HCT116 (cell line): ENCODE measurements at regions not wholly inside any gene's neighbourhood (a gene's known extent, or its start where the extent isn't known, plus 50 kb on each side); places are given as distances from the start of the nearest gene placed in this dataset.

Experiments
- ATAC-seq: fragments of 200-7000 bp; cut with Tn5 transposase; 2 replicates; pipeline ENCODE4 v1.9.1; 2020; ENCODE audit warnings: mild to moderate bottlenecking, moderate library complexity
- BruUV-seq: library from RNA; stranded (reverse); fragments of 400-500 nt; replicated peaks from 2 replicates; lab custom pipeline; 2021; lab: Mats Ljungman, UMichigan
- CTCF ChIA-PET: fragments of 300-600 bp; sonication (Branson Sonifier 250); formaldehyde crosslinking; loops from one replicate; lab custom pipeline; 2021; ENCODE audit warnings: antibody characterized with exemption; lab: Charles Lee
- POLR2A ChIA-PET: fragments of 300-600, 350-600 bp; sonication (Branson Sonifier 250); formaldehyde crosslinking; loops from one replicate; lab custom pipeline; 2021; ENCODE audit warnings: antibody characterized with exemption; lab: Charles Lee
- RAD21 ChIA-PET, 2 experiments: fragments of 300-600 bp; sonication (Branson Sonifier 250); formaldehyde crosslinking; loops; one replicate each; lab custom pipeline; 2023; ENCODE audit warnings: low total read pairs in 2 of 2; ENCODE audit not compliant: uncharacterized antibody in 2 of 2, unreplicated experiment in 2 of 2, low non-redundant PET in 1 of 2; lab: Charles Lee
- DNase-seq: peaks from one replicate; pipeline ENCODE4 v3.0.0-alpha.2; 2010; ENCODE audit warnings: low read depth, low spot score
- H2AFZ ChIP-seq: fragments of 200-600 bp; shearing (Covaris generic), sonication (generic); 2 replicates; pipeline ENCODE4 v1.6.1; 2017; ENCODE audit warnings: low read depth, mixed run types, mixed read lengths, antibody characterized with exemption, low read length; ENCODE audit not compliant: poor library complexity, severe bottlenecking
- H3K27ac ChIP-seq: 2 replicates; pipeline ENCODE4 v1.5.1; 2012; ENCODE audit warnings: low read depth, low read length
- H3K27me3 ChIP-seq: fragments of 200-600 bp; sonication (generic); 2 replicates; pipeline ENCODE4 v1.6.1; 2016; ENCODE audit warnings: mixed run types, low read length, mixed read lengths; ENCODE audit not compliant: insufficient read depth
- H3K36me3 ChIP-seq, 2 experiments: fragments of 200-500 bp in 1 of 2; fragments of 200-600 bp in 1 of 2; sonication (Bioruptor generic) in 1 of 2; sonication (generic) in 1 of 2; 2 replicates each; pipeline versions ENCODE4 v1.5.1 to v1.6.1; 2014 to 2016; ENCODE audit warnings: low read length in 2 of 2, inconsistent platforms in 1 of 2, mixed read lengths in 1 of 2, mixed run types in 1 of 2; ENCODE audit not compliant: insufficient read depth in 2 of 2, control insufficient read depth in 1 of 2
- H3K4me1 ChIP-seq, 2 experiments: fragments of 200-600 bp in 1 of 2; sonication (generic) in 1 of 2; 2 replicates each; pipeline versions ENCODE4 v1.5.1 to v1.6.1; 2012 to 2017; ENCODE audit warnings: low read length in 2 of 2, inconsistent platforms in 1 of 2, mild to moderate bottlenecking in 1 of 2, mixed read lengths in 1 of 2, mixed run types in 1 of 2, moderate library complexity in 1 of 2; ENCODE audit not compliant: insufficient read depth in 2 of 2, control insufficient read depth in 1 of 2
- H3K4me2 ChIP-seq: fragments of 200-600 bp; sonication (generic); 2 replicates; pipeline ENCODE4 v1.6.1; 2017; ENCODE audit warnings: mixed run types, low read length, mixed read lengths
- H3K4me3 ChIP-seq, 2 experiments: fragments of 200-600 bp in 1 of 2; sonication (generic) in 1 of 2; replicated peaks in 1 of 2; 2 replicates each; pipeline ENCODE4 v1.5.1; 2011 to 2016; ENCODE audit warnings: low read length in 2 of 2, control low read depth in 1 of 2, low read depth in 1 of 2, mild to moderate bottlenecking in 1 of 2, mixed read lengths in 1 of 2, mixed run types in 1 of 2
- H3K79me2 ChIP-seq: fragments of 200-600 bp; sonication (generic); 2 replicates; pipeline ENCODE4 v1.6.1; 2017; ENCODE audit warnings: mild to moderate bottlenecking, mixed run types, low read length, moderate library complexity, mixed read lengths; ENCODE audit not compliant: insufficient read depth
- H3K9ac ChIP-seq: fragments of 200-600 bp; sonication (generic); 2 replicates; pipeline ENCODE4 v1.6.1; 2016; ENCODE audit warnings: low read length, mixed read lengths
- H3K9me2 ChIP-seq: fragments of 200-600 bp; sonication (generic), shearing (Covaris generic); 2 replicates; pipeline ENCODE4 v1.6.1; 2017; ENCODE audit warnings: mixed run types, mild to moderate bottlenecking, moderate library complexity; ENCODE audit not compliant: insufficient read depth
- H3K9me3 ChIP-seq, 2 experiments: fragments of 200-500 bp in 1 of 2; fragments of 200-600 bp in 1 of 2; sonication (Bioruptor generic) in 1 of 2; sonication (generic) in 1 of 2; 2 replicates each; pipeline ENCODE4 v1.6.1; 2014 to 2017; ENCODE audit warnings: low read length in 2 of 2, mixed read lengths in 2 of 2, inconsistent platforms in 1 of 2, low read depth in 1 of 2, mild to moderate bottlenecking in 1 of 2, mixed run types in 1 of 2, moderate library complexity in 1 of 2; ENCODE audit not compliant: control insufficient read depth in 1 of 2, insufficient read depth in 1 of 2
- H4K20me1 ChIP-seq: fragments of 200-600 bp; sonication (generic), shearing (Covaris generic); 2 replicates; pipeline ENCODE4 v1.6.1; 2017; ENCODE audit warnings: mixed run types, mild to moderate bottlenecking, moderate library complexity; ENCODE audit not compliant: insufficient read depth
- CBX3 ChIP-seq: IDR thresholded peaks from 2 replicates; pipeline ENCODE4 v1.6.1; 2012; ENCODE audit warnings: low read depth
- CEBPB ChIP-seq: IDR thresholded peaks from 2 replicates; pipeline ENCODE4 v1.6.1; 2012; ENCODE audit warnings: low read depth
- EGR1 ChIP-seq: IDR thresholded peaks from 2 replicates; pipeline ENCODE4 v1.6.1; 2012; ENCODE audit warnings: low read depth
- ELF1 ChIP-seq: IDR thresholded peaks from 2 replicates; pipeline ENCODE4 v1.6.1; 2012; ENCODE audit warnings: low read depth, borderline replicate concordance
- EZH2 ChIP-seq: fragments of 200-600 bp; sonication (generic); IDR thresholded peaks from 2 replicates; pipeline ENCODE4 v1.6.1; 2017; ENCODE audit warnings: antibody characterized with exemption, mixed run types
- EZH2phosphoT487 ChIP-seq: fragments of 200-600 bp; IDR thresholded peaks from 2 replicates; pipeline ENCODE4 v1.6.1; 2018; ENCODE audit warnings: antibody characterized with exemption, borderline replicate concordance
- JUND ChIP-seq: IDR thresholded peaks from 2 replicates; pipeline ENCODE4 v1.6.1; 2012
- MAX ChIP-seq: IDR thresholded peaks from 2 replicates; pipeline ENCODE4 v1.6.1; 2012
- POLR2A ChIP-seq: IDR thresholded peaks from 2 replicates; pipeline ENCODE4 v1.7.0; 2011; ENCODE audit warnings: borderline replicate concordance; ENCODE audit not compliant: insufficient read depth, insufficient read length; ENCODE audit errors: extremely low read depth
- POLR2AphosphoS5 ChIP-seq: IDR thresholded peaks from 2 replicates; pipeline ENCODE4 v1.6.1; 2011; ENCODE audit warnings: mild to moderate bottlenecking, low read depth, low read length, moderate library complexity
- RAD21 ChIP-seq: IDR thresholded peaks from 2 replicates; pipeline ENCODE4 v1.6.1; 2012; ENCODE audit warnings: low read depth, mild to moderate bottlenecking
- REST ChIP-seq: IDR thresholded peaks from 2 replicates; pipeline ENCODE4 v1.6.1; 2012; ENCODE audit warnings: low read depth
- SIN3A ChIP-seq: IDR thresholded peaks from 2 replicates; pipeline ENCODE4 v1.6.1; 2012; ENCODE audit warnings: low read depth
- SP1 ChIP-seq: IDR thresholded peaks from 2 replicates; pipeline ENCODE4 v1.6.1; 2012; ENCODE audit warnings: low read depth
- SRF ChIP-seq: IDR thresholded peaks from 2 replicates; pipeline ENCODE4 v1.6.1; 2012; ENCODE audit warnings: low read depth
- TCF7L2 ChIP-seq: IDR thresholded peaks from 2 replicates; pipeline ENCODE4 v1.7.0; 2011; ENCODE audit warnings: borderline replicate concordance, inconsistent platforms; ENCODE audit not compliant: insufficient read depth, insufficient read length; ENCODE audit errors: extremely low read depth
- YY1 ChIP-seq: IDR thresholded peaks from 2 replicates; pipeline ENCODE4 v1.6.1; 2011; ENCODE audit warnings: low read length, low read depth, moderate library complexity, mild to moderate bottlenecking; ENCODE audit not compliant: insufficient replicate concordance; ENCODE audit errors: extremely low read depth
- ZBTB33 ChIP-seq: IDR thresholded peaks from 2 replicates; pipeline ENCODE4 v1.6.1; 2011; ENCODE audit warnings: mild to moderate bottlenecking, low read length, moderate library complexity; ENCODE audit not compliant: insufficient replicate concordance; ENCODE audit errors: extremely low read depth
- ZNF274 ChIP-seq: fragments of 200-500 bp; sonication (Bioruptor generic); IDR thresholded peaks from 2 replicates; pipeline ENCODE4 v1.6.1; 2014; ENCODE audit warnings: mild to moderate bottlenecking, low read depth, low read length, inconsistent platforms
- intact Hi-C: fragments of 100-400 bp; cut with micrococcal nuclease; formaldehyde crosslinking; loops from 2 replicates; pipeline ENCODE4 v1.10.0; 2022
- TF ChIP-seq, protein P1 (sequence below), 3 experiments: fragments of 200-600 bp in 1 of 3; sonication (generic) in 1 of 3; IDR thresholded peaks in 2 of 3; conservative IDR thresholded peaks in 1 of 3; 2 replicates each; pipeline ENCODE4 v1.5.1; 2012 to 2017; ENCODE audit warnings: low read depth in 2 of 3, low read length in 2 of 3, antibody characterized with exemption in 1 of 3, borderline replicate concordance in 1 of 3, control low read depth in 1 of 3, mild to moderate bottlenecking in 1 of 3, mixed read lengths in 1 of 3, mixed run types in 1 of 3, moderate library complexity in 1 of 3; ENCODE audit not compliant: insufficient read depth in 1 of 3

DNA sequence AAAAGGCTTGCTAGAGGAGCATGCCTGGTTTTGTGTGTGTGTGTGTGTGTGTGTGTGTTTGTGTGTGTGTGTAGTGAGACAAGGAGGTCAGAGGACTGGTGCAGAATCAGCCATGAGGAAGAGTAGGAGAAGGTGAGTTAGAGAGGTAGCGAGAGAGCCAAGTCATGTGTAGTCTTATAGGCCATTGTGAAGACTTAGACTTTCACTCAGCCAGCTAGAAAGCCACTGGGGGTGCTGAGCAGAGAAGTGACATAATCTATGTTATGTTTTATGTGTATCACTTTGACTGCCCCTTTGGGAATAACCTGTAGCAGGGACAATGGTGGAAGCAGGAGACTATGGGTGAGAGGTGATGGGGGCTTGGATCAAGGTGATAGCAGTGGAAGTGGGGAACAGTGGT, 180.5 kb upstream of the CLINT1 start:
- ATAC-seq = no peak
- H4K20me1 ChIP-seq = no peaks in the 10 kb centered on the region
- H3K4me3 ChIP-seq = no peak overlapping the region
- BruUV-seq = no TSS peak
- intact Hi-C loops = no loop called here
- CTCF ChIA-PET = no interaction called here
- RAD21 ChIA-PET = no interaction called here
- DNase-seq = no peak
- H3K27me3 ChIP-seq = peaks cover 5% of the 10 kb centered on the region; the same call in 1 of the 2 replicates
- H3K9ac ChIP-seq = no peak overlapping the region
- no peaks in the 10 kb centered on the region for H3K4me1 ChIP-seq
- TF ChIP-seq POLR2A = no peak
- no peak for TF ChIP-seq POLR2AphosphoS5
- no peak for TF ChIP-seq ZBTB33
- no peak for TF ChIP-seq SIN3A
- no peak for TF ChIP-seq EZH2phosphoT487
- no peak for TF ChIP-seq MAX
- no peak for TF ChIP-seq EGR1
- TF ChIP-seq YY1 = no peak
- no peak for TF ChIP-seq CEBPB
- TF ChIP-seq SRF = no peak
- TF ChIP-seq TCF7L2 = no peak
- no peak for TF ChIP-seq ZNF274
- TF ChIP-seq EZH2 = no peak
- no peak for TF ChIP-seq JUND
- no peak for TF ChIP-seq REST
- TF ChIP-seq CBX3 = no peak
- TF ChIP-seq, protein P1, sequence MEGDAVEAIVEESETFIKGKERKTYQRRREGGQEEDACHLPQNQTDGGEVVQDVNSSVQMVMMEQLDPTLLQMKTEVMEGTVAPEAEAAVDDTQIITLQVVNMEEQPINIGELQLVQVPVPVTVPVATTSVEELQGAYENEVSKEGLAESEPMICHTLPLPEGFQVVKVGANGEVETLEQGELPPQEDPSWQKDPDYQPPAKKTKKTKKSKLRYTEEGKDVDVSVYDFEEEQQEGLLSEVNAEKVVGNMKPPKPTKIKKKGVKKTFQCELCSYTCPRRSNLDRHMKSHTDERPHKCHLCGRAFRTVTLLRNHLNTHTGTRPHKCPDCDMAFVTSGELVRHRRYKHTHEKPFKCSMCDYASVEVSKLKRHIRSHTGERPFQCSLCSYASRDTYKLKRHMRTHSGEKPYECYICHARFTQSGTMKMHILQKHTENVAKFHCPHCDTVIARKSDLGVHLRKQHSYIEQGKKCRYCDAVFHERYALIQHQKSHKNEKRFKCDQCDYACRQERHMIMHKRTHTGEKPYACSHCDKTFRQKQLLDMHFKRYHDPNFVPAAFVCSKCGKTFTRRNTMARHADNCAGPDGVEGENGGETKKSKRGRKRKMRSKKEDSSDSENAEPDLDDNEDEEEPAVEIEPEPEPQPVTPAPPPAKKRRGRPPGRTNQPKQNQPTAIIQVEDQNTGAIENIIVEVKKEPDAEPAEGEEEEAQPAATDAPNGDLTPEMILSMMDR (IDR thresholded peaks at IDR 0.05 in 2 of 3, conservative IDR thresholded peaks at IDR 0.05 in 1 of 3; ENCODE audit: borderline replicate concordance in 1 of 3, insufficient read depth in 1 of 3, low read depth in 2 of 3, low read length in 2 of 3) = no peak
- no peak for TF ChIP-seq SP1
- no peak for TF ChIP-seq RAD21
- TF ChIP-seq ELF1 = no peak
- H3K79me2 ChIP-seq = no peaks in the 10 kb centered on the region
- H2AFZ ChIP-seq = no peak overlapping the region
- H3K4me2 ChIP-seq = no peak overlapping the region
- POLR2A ChIA-PET = no interaction called here
- no peaks in the 10 kb centered on the region for H3K36me3 ChIP-seq
- peaks cover 0 to 3% of the 10 kb centered on the region in 2 experiments; a peak in 1 of 4 replicates for H3K9me3 ChIP-seq
- no peaks in the 10 kb centered on the region for H3K9me2 ChIP-seq
- no peak overlapping the region for H3K27ac ChIP-seq
